ENCODE measurements at regions not wholly inside any gene's neighbourhood (a gene's known extent, or its start where the extent isn't known, plus 50 kb on each side); places are given as distances from the start of the nearest gene placed in this dataset.

GRCh38 chr6:92589996-92590395, 829.4 kb downstream of the EPHA7 start:
- DNase-seq = no peak

GRCh38 chr6:92588148-92588547, 831.2 kb downstream of the EPHA7 start:
- DNase-seq = no peak

- DNase-seq = no peak
Measured at GRCh38 chr6:92587525-92587924, 831.8 kb downstream of the EPHA7 start.

DNA sequence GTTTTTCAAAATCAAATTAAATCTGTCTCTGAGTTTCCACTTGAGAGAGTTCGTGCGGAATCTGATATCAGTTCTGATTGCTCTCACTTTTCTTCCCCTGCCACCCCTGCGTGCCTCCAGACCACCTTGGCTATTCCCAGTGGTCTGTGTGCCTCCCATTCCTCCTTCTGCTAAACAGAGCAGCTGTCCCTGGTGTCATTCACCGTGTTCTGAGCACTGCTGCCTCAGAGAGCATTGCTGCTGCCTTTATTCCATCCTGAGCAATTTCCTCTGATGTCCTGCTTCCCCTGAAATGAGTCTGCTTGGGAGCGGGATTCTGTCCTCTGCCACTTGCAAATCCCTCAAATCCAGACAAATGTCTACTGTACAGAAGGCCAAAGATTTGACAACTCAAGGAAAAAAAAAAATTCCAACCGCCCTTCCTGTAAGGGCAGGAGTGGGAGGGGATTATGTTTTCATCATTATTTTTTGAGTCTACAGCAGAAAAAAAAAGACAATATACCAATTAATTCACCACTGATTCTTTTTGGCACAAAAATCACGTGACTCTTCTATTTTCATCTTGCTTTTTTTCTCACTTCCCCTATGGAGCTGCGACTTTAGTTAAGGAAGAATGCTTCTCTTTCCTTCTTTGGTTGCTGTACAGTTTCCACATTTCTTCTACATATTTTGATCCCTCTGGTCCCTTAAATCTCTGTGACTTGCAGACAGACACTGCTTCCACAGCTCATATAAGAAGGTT, 833.0 kb downstream of the EPHA7 start:
- no peak for DNase-seq

- no peak for DNase-seq
Measured at GRCh38 chr6:92582211-92582610, 837.1 kb downstream of the EPHA7 start.

DNA sequence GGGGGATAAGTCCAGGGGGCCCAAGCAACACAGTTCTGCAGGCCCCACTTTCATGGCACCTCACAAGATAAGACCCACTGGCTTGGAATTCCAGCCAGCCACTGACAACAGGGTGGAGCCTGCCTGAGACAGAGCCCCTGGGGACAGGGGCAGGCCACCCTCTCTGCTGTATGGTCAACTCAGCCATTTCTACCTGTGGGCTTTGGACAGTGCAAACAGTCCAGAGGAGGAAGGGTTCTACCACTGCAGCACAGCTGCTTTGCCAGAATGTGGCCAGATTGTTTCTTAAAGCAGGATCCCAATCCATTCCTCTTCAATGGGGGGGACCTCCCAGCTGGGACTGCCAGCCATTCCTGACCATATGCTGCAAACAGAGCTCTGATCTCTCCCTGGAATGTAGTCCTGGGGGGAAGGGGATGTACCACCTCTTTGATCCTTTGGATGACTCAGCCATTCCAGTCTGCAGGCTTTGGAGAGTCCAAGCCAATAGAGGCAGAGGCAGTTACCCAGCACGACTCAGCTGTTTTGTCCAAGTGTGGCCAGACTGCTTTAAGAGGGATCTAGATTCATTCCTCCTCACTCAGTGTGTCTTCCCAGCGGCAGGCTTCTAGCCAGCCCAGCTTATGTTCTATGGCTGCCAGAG, 842.2 kb downstream of the EPHA7 start:
- peak; percentile 19 for DNase-seq

- no peak for DNase-seq
Measured at GRCh38 chr6:92568541-92568940, 850.8 kb downstream of the EPHA7 start.

- DNase-seq = no peak
Measured at GRCh38 chr6:92566632-92567031, 852.7 kb downstream of the EPHA7 start.

GRCh38 chr6:92564376-92564775, 855.0 kb downstream of the EPHA7 start:
- no peak for DNase-seq

- peak; percentile 70 for DNase-seq
Measured at GRCh38 chr6:92559611-92560010, 859.7 kb downstream of the EPHA7 start.

- peak; percentile 65 for DNase-seq
Measured at GRCh38 chr6:92559003-92559402, 860.4 kb downstream of the EPHA7 start.

- no peak for DNase-seq
Measured at GRCh38 chr6:92550501-92550900, 868.9 kb downstream of the EPHA7 start.

DNA sequence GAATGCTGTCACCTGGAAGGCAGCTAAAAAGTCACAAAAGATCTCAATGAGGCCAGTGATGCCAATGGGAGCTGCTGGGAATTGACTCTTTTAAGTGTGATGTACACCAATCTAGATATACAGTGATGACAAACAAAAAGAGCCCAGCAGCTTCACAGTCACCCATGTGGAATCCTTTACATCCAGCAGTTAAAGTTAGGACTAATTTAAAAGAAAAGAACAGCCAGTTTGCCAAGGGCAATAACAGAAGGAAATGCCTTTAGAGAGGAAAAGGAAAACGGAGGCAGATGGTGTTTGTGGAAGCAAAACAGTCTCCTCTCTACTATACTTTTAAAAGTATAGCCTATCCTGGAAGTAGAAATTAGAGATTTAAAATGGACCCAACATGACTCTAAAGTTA, 873.5 kb downstream of the EPHA7 start:
- DNase-seq = no peak

DNA sequence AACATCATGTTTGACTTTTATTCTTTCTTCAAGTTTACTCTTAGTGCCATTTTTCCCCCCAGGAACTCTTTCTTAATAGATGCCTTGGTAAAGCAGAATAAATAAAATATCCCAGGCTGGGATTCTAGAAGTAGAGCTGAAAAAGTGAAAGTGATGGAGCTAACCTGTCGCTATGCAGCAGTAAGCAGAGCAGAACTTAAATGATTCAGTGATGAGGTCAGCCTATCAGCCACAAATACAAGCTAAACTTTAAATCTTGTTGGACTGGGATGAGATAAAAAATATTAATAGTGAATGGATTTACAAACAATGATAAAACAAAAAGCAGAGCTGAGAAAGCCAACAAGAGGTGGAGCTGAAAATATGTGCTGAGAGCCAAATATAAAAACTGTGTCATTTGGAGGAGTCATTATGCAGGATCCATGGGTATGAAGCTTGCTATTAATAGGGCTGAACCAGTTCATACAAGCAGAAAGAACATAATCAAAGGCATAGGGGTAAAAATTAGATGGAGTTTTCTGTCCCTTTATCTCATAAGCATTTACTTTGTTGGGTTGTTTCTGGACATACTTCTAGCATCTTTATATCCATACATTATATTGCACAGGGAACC, 877.8 kb downstream of the EPHA7 start:
- DNase-seq = peak; percentile 18

DNA sequence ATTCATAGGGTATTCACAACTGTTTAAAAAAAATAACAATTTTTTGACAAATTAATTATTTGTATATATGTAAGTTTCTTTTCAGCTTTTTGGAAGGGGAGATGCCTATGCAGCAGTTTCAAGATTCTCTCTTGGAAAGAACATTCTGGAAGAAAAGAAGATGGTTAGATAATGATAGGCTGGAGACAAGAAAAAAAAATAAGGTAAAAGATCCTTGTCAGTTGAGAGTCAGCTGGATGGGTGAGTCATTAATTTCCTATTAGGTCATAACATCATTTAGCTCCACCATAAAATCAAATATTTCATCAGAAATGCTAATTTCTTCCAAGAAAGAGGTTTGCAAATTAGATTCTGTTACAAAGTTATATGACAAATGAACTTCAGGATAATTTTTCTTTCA, 880.4 kb downstream of the EPHA7 start:
- DNase-seq = no peak

DNA sequence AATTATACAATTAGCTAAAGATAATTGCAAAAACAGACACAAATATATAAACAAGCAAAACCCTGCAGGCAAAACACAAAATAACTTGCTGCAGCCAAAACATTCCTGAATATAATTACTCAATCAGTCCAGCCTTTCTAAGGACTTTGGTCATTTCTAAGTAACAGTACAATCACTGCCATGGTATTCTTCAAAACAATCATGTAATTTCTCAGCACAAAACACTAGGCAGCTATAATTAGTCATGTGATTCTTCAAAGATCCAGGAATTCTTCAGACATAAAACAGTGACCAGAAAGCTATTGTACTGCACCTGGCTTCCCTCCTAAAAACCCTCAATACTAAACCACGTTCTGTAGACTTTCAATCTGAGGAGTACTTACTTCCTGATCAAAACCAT, 881.1 kb downstream of the EPHA7 start:
- DNase-seq = no peak

GRCh38 chr6:92534109-92534508, 885.2 kb downstream of the EPHA7 start:
- DNase-seq = no peak

DNA sequence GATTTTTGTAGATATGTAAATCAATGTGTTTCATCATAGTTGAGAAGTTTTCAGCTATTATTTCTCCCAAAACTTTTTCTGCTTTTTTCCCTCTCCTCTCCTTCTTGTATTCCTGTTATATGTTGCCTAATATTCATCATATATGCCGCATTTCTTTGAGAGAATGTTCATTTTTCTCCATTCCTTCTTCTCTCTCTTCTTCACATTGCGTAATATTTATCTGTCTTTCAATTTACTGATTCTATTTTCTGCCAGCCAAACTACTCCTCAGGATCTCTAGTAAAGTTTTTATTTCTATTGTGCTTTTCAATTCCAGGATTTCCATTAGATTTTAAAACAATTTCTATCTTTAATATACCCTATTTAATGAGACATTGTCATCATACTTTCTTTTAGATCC, 896.8 kb downstream of the EPHA7 start:
- DNase-seq = no peak

DNA sequence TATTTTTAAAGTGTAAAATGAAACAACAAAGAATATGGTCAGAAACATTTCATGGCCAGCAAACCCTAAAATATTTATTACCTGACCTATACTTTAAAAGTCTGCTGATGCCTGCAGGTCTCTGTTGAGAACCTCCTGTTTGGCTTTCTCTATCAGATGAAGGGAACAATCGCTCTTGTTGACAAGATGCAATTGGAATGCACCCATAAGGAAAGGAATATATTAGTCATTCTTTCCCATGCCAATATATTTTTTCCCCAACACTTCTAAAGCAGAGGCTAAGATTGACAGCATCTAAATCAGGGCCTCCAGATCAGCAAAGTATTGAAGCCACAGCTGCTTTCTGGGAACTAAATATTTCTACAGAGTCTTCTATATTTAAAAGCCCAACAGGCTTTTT, 897.8 kb downstream of the EPHA7 start:
- DNase-seq = no peak

DNA sequence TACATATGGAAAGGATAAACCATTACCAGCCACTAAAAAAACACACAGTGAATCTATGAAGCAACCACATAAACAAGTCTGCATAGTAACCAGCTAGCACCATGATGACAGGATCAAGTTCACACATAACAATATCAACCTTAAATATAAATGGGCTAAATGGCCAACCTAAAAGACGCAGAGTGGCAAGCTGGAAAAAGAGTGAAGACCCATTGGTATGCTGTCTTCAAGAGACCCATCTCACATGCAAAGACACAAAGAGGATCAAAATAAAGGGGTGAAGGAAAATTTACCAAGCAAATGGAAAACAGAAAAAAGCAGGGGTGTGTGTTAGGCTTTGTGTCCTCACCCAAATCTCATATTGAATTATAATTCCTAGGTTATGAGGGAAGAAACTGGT, 909.2 kb downstream of the EPHA7 start:
- no peak for DNase-seq

- DNase-seq = no peak
Measured at GRCh38 chr6:92507552-92507951, 911.8 kb downstream of the EPHA7 start.

DNA sequence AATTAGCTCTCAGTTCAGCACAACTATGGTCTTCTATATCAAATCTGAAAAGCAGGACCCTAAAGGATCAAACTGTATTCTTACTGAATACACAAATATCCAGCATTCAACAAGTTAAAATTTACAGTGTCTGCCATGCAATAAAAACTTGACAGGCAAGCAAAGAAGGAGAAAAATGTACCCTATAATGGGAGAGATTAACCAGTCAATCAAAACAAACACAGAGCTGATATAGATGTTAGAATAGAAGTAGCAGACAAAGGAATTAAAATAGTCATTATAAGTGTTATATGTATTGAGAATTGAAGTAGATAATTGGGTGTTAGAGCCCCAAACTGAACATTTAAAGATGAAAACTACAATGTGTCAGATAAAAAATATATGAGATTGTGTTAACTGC, 914.9 kb downstream of the EPHA7 start:
- no peak for DNase-seq

DNA sequence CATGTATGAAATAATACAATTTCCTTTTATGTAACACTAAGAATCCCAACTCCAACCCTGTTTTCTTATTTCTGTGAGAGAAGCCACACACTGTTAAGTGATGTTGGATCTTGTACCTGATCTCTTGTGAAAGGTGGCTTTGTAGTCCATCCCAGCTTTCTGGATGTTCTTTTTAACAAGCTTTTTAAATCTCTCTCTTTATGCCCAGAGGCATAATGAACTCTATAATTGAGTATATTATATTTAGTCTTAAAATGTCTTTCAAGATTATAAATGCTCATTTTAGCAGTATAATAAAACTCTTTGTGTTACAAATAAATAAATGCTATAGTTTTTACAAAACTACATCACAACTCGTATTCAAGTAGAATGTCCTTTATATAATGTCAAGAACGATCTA, 922.1 kb downstream of the EPHA7 start:
- no peak for DNase-seq

- peak; percentile 26 for DNase-seq
Measured at GRCh38 chr6:92496527-92496926, 922.8 kb downstream of the EPHA7 start.
